Activated CD4-positive, alpha-beta T cell treated with anti-CD3 and anti-CD28 coated beads, Interleukin-2, amount 10 ng/mL, durations not matched to agents 7 days and 5 days (primary cell): ENCODE measurements at regions not wholly inside any gene's neighbourhood (a gene's known extent, or its start where the extent isn't known, plus 50 kb on each side); places are given as distances from the start of the nearest gene placed in this dataset. TPM values are rescaled to one million over a fixed set of nuclear protein-coding genes. Genes with fewer than 3 reads are reported as not detected.

ENCODE experiments used
- CTCF ChIA-PET: fragments of 350-600 bp; sonication (Branson Sonifier 250); formaldehyde crosslinking; loops from one replicate; lab custom pipeline; 2021; ENCODE audit warnings: antibody characterized with exemption; lab: Charles Lee
- POLR2A ChIA-PET: fragments of 350-600 bp; sonication (Branson Sonifier 250); formaldehyde crosslinking; loops from one replicate; lab custom pipeline; 2021; ENCODE audit warnings: antibody characterized with exemption; lab: Charles Lee
- DNase-seq: peaks from one replicate; pipeline ENCODE4 v3.0.0-alpha.2; 2020
- H3K27ac Mint-ChIP-seq: one replicate; pipeline ENCODE4 v1.8.0; 2021; ENCODE audit warnings: mild to moderate bottlenecking, moderate library complexity, mixed read lengths
- H3K27me3 Mint-ChIP-seq: one replicate; pipeline ENCODE4 v1.8.0; 2021; ENCODE audit warnings: mixed read lengths
- H3K36me3 Mint-ChIP-seq: one replicate; pipeline ENCODE4 v1.8.0; 2021; ENCODE audit warnings: low read depth, mixed read lengths
- H3K4me1 Mint-ChIP-seq: one replicate; pipeline ENCODE4 v1.8.0; 2021; ENCODE audit warnings: mixed read lengths
- H3K4me3 Mint-ChIP-seq: one replicate; pipeline ENCODE4 v1.8.0; 2021; ENCODE audit warnings: mild to moderate bottlenecking, moderate library complexity, mixed read lengths
- H3K9me3 Mint-ChIP-seq: one replicate; pipeline ENCODE4 v1.8.0; 2021; ENCODE audit warnings: mixed read lengths
- microRNA-seq: library from miRNA; unstranded; fragments of <30 nt; microRNA quantifications from one replicate; pipeline ENCODE4 v1.2.0, GENCODE V29; 2021; ENCODE audit warnings: borderline microRNAs expressed, borderline replicate concordance

GRCh38 chr10:14382022-14382421, 51.3 kb upstream of the FRMD4A start:
- ChIA-PET POLR2A (no interaction called here), CTCF (no interaction called here)
- peaks cover 36% of the 10 kb centered on the region for H3K27me3 Mint-ChIP-seq
- H3K27ac Mint-ChIP-seq = peak overlapping the region; percentile 5
- peak; percentile 62 for DNase-seq
- peaks cover 57% of the 10 kb centered on the region for H3K4me1 Mint-ChIP-seq
- no peaks in the 10 kb centered on the region for H3K36me3 Mint-ChIP-seq
- H3K9me3 Mint-ChIP-seq = no peaks in the 10 kb centered on the region
- H3K4me3 Mint-ChIP-seq = no peak overlapping the region

DNA sequence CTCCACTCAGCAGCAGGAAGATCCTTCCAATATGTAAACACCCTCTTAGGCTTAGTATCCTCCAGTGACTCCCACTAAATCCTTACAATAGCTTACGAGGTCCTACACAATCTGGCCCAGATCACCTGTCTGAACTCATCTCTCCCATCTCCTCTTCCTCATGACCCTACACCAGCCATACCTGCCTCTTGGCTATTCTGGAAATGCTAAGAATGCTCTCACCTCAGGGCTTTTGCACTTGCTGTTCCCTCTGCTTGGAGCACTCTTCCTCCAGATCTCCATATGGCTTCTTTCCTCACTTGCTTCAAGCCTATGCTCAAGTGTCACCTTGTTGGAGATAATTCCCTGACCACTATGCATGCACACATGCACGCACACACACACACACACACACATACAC, 50.8 kb upstream of the FRMD4A start:
- Mint-ChIP-seq H3K4me1 (peaks cover 53% of the 10 kb centered on the region), H3K36me3 (no peaks in the 10 kb centered on the region), H3K27ac (peak overlapping the region; percentile 5), H3K27me3 (peaks cover 31% of the 10 kb centered on the region), H3K9me3 (no peaks in the 10 kb centered on the region), H3K4me3 (no peak overlapping the region)
- ChIA-PET POLR2A (no interaction called here), CTCF (no interaction called here)
- DNase-seq = no peak

DNA sequence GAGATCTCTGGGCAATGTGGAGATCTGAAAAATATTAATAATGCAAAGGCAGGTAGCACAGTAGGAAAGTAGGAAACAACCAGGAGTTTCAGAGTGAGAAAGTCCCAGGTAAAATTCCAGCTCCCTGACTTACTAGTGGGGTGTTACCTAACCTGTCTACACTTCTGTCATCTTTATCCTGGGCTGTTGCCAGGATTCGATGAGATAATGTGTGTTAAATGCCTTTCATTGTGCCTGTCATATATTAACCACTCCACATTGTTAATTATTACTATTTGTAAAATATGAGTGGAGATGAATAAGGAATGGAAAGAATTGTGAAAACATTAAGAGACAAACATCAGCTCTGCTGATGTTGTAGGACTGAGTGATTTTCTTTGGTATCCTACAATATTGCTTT, 50.0 kb upstream of the FRMD4A start:
- no peak overlapping the region for H3K4me3 Mint-ChIP-seq
- DNase-seq = no peak

More for the DNA sequence above, 50.0 kb upstream of the FRMD4A start:
- H3K9me3 Mint-ChIP-seq = no peaks in the 10 kb centered on the region
- no peak overlapping the region for H3K27ac Mint-ChIP-seq
- peaks cover 32% of the 10 kb centered on the region for H3K27me3 Mint-ChIP-seq
- ChIA-PET CTCF (no interaction called here), POLR2A (interaction anchor here (0.6 kb wide), 1 partner anchor 424 kb away, joined by 3 read pairs; no protein-coding TSS in a partner anchor)
- H3K4me1 Mint-ChIP-seq = peaks cover 46% of the 10 kb centered on the region
- no peaks in the 10 kb centered on the region for H3K36me3 Mint-ChIP-seq

Small RNA genes lying in the stretch of these regions (microRNA-seq; reads per million reads assigned to microRNA genes)
- not detected for gene MIR1265
- gene MIR4293 = not detected
